K562 (cell line): ENCODE measurements at regions not wholly inside any gene's neighbourhood (a gene's known extent, or its start where the extent isn't known, plus 50 kb on each side); places are given as distances from the start of the nearest gene placed in this dataset.
A peak's percentile ranks its signal among the peaks of the same experiment; 100 is the strongest.

Source experiments
- DNMT1 ChIP-seq: fragments of 450-650 bp; IDR thresholded peaks from 2 replicates; pipeline ENCODE4 v1.6.1; 2016; ENCODE audit warnings: antibody characterized with exemption, mild to moderate bottlenecking
- GTF2F1 ChIP-seq: IDR thresholded peaks from 2 replicates; pipeline ENCODE4 v1.6.1; 2011; ENCODE audit warnings: low read depth, low read length, improper control_type of control experiment
- HMG20B ChIP-seq: fragments of 250-450 bp; sonication (Bioruptor Pico); IDR thresholded peaks from 2 replicates; pipeline ENCODE4 v1.5.0; 2021; ENCODE audit warnings: mild to moderate bottlenecking
- RBM15 ChIP-seq: fragments of 200-400 bp; formaldehyde crosslinking; IDR thresholded peaks from 2 replicates; pipeline ENCODE4 v1.6.1; 2018; ENCODE audit warnings: mild to moderate bottlenecking, low read length, moderate library complexity; ENCODE audit not compliant: insufficient read depth
- RFX7 ChIP-seq: fragments of 250-450 bp; sonication (Bioruptor Pico); IDR thresholded peaks from 2 replicates; pipeline ENCODE4 v1.5.1; 2021; ENCODE audit warnings: mild to moderate bottlenecking
- ZMIZ1 ChIP-seq, 2 experiments: fragments of 150-350 bp in 1 of 2; IDR thresholded peaks; 2 replicates each; pipeline ENCODE4 v1.6.1; 2012 to 2016; ENCODE audit warnings: low read depth in 2 of 2, low read length in 2 of 2, mild to moderate bottlenecking in 1 of 2, moderate library complexity in 1 of 2
- ZNF384 ChIP-seq: IDR thresholded peaks from 2 replicates; pipeline ENCODE4 v1.6.1; 2012; ENCODE audit warnings: low read depth, low read length, improper control_type of control experiment
- ZSCAN32 ChIP-seq: fragments of 450-650 bp; formaldehyde crosslinking; IDR thresholded peaks from 2 replicates; pipeline ENCODE4 v1.4.0; 2020; ENCODE audit warnings: mild to moderate bottlenecking, moderate library complexity
- TF ChIP-seq, protein P1 (sequence below): fragments of 250-450 bp; sonication (Bioruptor Pico); IDR thresholded peaks from 2 replicates; pipeline ENCODE4 v1.8.0; 2021; ENCODE audit warnings: moderate library complexity, mild to moderate bottlenecking, inconsistent platforms
- TF ChIP-seq, protein P2 (sequence below): fragments of 450-650 bp; IDR thresholded peaks from 2 replicates; pipeline ENCODE4 v1.6.1; 2016; ENCODE audit warnings: mild to moderate bottlenecking, moderate library complexity

GRCh38 chr18:55119434-55119833, 160.2 kb upstream of the CCDC68 start (continued):
- TF ChIP-seq, protein P1, sequence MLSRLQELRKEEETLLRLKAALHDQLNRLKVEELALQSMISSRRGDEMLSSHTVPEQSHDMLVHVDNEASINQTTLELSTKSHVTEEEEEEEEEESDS (CRISPR knock-in tag): no peak
- TF ChIP-seq ZMIZ1 (IDR thresholded peaks at IDR 0.05; ENCODE audit: low read depth in 2 of 2, low read length in 2 of 2) (peak in 1 of 2 experiments; percentile 80; a peak in 2 of 4 replicates), HMG20B (CRISPR knock-in tag) (no peak), ZSCAN32 (no peak), DNMT1 (no peak), GTF2F1 (no peak), RFX7 (CRISPR knock-in tag) (no peak), ZNF384 (peak; percentile 88), RBM15 (no peak)
- TF ChIP-seq, protein P2, sequence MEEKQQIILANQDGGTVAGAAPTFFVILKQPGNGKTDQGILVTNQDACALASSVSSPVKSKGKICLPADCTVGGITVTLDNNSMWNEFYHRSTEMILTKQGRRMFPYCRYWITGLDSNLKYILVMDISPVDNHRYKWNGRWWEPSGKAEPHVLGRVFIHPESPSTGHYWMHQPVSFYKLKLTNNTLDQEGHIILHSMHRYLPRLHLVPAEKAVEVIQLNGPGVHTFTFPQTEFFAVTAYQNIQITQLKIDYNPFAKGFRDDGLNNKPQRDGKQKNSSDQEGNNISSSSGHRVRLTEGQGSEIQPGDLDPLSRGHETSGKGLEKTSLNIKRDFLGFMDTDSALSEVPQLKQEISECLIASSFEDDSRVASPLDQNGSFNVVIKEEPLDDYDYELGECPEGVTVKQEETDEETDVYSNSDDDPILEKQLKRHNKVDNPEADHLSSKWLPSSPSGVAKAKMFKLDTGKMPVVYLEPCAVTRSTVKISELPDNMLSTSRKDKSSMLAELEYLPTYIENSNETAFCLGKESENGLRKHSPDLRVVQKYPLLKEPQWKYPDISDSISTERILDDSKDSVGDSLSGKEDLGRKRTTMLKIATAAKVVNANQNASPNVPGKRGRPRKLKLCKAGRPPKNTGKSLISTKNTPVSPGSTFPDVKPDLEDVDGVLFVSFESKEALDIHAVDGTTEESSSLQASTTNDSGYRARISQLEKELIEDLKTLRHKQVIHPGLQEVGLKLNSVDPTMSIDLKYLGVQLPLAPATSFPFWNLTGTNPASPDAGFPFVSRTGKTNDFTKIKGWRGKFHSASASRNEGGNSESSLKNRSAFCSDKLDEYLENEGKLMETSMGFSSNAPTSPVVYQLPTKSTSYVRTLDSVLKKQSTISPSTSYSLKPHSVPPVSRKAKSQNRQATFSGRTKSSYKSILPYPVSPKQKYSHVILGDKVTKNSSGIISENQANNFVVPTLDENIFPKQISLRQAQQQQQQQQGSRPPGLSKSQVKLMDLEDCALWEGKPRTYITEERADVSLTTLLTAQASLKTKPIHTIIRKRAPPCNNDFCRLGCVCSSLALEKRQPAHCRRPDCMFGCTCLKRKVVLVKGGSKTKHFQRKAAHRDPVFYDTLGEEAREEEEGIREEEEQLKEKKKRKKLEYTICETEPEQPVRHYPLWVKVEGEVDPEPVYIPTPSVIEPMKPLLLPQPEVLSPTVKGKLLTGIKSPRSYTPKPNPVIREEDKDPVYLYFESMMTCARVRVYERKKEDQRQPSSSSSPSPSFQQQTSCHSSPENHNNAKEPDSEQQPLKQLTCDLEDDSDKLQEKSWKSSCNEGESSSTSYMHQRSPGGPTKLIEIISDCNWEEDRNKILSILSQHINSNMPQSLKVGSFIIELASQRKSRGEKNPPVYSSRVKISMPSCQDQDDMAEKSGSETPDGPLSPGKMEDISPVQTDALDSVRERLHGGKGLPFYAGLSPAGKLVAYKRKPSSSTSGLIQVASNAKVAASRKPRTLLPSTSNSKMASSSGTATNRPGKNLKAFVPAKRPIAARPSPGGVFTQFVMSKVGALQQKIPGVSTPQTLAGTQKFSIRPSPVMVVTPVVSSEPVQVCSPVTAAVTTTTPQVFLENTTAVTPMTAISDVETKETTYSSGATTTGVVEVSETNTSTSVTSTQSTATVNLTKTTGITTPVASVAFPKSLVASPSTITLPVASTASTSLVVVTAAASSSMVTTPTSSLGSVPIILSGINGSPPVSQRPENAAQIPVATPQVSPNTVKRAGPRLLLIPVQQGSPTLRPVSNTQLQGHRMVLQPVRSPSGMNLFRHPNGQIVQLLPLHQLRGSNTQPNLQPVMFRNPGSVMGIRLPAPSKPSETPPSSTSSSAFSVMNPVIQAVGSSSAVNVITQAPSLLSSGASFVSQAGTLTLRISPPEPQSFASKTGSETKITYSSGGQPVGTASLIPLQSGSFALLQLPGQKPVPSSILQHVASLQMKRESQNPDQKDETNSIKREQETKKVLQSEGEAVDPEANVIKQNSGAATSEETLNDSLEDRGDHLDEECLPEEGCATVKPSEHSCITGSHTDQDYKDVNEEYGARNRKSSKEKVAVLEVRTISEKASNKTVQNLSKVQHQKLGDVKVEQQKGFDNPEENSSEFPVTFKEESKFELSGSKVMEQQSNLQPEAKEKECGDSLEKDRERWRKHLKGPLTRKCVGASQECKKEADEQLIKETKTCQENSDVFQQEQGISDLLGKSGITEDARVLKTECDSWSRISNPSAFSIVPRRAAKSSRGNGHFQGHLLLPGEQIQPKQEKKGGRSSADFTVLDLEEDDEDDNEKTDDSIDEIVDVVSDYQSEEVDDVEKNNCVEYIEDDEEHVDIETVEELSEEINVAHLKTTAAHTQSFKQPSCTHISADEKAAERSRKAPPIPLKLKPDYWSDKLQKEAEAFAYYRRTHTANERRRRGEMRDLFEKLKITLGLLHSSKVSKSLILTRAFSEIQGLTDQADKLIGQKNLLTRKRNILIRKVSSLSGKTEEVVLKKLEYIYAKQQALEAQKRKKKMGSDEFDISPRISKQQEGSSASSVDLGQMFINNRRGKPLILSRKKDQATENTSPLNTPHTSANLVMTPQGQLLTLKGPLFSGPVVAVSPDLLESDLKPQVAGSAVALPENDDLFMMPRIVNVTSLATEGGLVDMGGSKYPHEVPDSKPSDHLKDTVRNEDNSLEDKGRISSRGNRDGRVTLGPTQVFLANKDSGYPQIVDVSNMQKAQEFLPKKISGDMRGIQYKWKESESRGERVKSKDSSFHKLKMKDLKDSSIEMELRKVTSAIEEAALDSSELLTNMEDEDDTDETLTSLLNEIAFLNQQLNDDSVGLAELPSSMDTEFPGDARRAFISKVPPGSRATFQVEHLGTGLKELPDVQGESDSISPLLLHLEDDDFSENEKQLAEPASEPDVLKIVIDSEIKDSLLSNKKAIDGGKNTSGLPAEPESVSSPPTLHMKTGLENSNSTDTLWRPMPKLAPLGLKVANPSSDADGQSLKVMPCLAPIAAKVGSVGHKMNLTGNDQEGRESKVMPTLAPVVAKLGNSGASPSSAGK: no peak
